Esophagus muscularis mucosa (tissue), 4 donors: ENCODE measurements at regions not wholly inside any gene's neighbourhood (a gene's known extent, or its start where the extent isn't known, plus 50 kb on each side); places are given as distances from the start of the nearest gene placed in this dataset.

Source experiments
- CTCF ChIP-seq, 3 experiments: fragments of 200-600 bp in 2 of 3; fragments of 450-650 bp in 1 of 3; sonication (generic) in 2 of 3; IDR thresholded peaks; one replicate each; pipeline ENCODE4 v1.5.1; 2017 to 2019; ENCODE audit warnings: antibody characterized with exemption in 3 of 3, mild to moderate bottlenecking in 2 of 3, moderate library complexity in 1 of 3
- EP300 ChIP-seq: sonication (generic); formaldehyde crosslinking; IDR thresholded peaks from one replicate; pipeline ENCODE4 v1.6.1; 2017; ENCODE audit warnings: antibody characterized with exemption
- POLR2AphosphoS5 ChIP-seq, 2 donors: sonication (generic); formaldehyde crosslinking; IDR thresholded peaks; one replicate each; pipeline ENCODE4 v1.6.1; 2017; ENCODE audit warnings: antibody characterized with exemption in 2 of 2

DNA sequence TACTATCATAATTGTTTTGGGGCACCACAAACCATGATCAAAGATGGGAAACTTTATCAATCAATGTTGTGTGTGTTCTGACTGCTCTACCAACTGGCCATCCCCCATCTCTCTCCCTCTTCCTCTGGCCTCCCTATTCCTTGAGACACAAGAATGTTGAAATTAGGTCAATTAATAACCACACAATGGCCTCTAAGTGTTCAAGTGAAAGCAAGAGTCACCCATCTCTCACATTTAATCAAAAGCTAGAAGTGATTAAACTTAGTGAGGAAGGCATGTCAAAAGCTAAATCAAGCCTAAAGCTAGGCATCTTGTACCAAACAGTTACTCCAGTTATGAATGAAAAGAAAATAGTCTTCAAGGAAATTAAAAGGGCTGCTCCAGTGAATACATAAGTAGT lies 390.3 kb upstream of the NFIA start:
- no peak for TF ChIP-seq CTCF (IDR thresholded peaks at IDR 0.05)
- TF ChIP-seq EP300, result no peak
- TF ChIP-seq POLR2AphosphoS5 (IDR thresholded peaks at IDR 0.05), result no peak
